Glomerular visceral epithelial cell (primary cell): ENCODE measurements at regions not wholly inside any gene's neighbourhood (a gene's known extent, or its start where the extent isn't known, plus 50 kb on each side); places are given as distances from the start of the nearest gene placed in this dataset.
"Not testable (repeated sequence)": the region's sequence is repeated elsewhere in the genome, so short reads cannot be mapped to it uniquely, and the experiment has no call there.

Experiments used
- DNase-seq: peaks from one replicate; pipeline ENCODE4 v3.0.0-alpha.2; 2016; ENCODE audit errors: extremely low spot score

- DNase-seq = no peak
These were observed 52.2 kb upstream of the ABCA1 start for GRCh38 chr9:104980039-104980654.

GRCh38 chr9:104981543-104982129 is 53.7 kb upstream of the ABCA1 start:
- no peak for DNase-seq

GRCh38 chr9:104982543-104982942 is 54.6 kb upstream of the ABCA1 start:
- DNase-seq = no peak

GRCh38 chr9:104983491-104983890 is 55.5 kb upstream of the ABCA1 start:
- no peak for DNase-seq

- DNase-seq = no peak
These were observed 56.2 kb upstream of the ABCA1 start for GRCh38 chr9:104984121-104984520.

- no peak for DNase-seq
These were observed 56.6 kb upstream of the ABCA1 start for GRCh38 chr9:104984542-104984941.

- no peak for DNase-seq
These were observed 57.0 kb upstream of the ABCA1 start for GRCh38 chr9:104984948-104985347.

GRCh38 chr9:104986096-104986495 is 58.1 kb upstream of the ABCA1 start:
- DNase-seq = no peak

- peak; percentile 31 for DNase-seq
These were observed 59.8 kb upstream of the ABCA1 start for GRCh38 chr9:104987743-104988142.

- DNase-seq = no peak
These were observed 60.6 kb upstream of the ABCA1 start for GRCh38 chr9:104988539-104988938.

- peak; percentile 77 for DNase-seq
These were observed 63.4 kb upstream of the ABCA1 start for GRCh38 chr9:104991144-104991953.

- no peak for DNase-seq
These were observed 64.7 kb upstream of the ABCA1 start for GRCh38 chr9:104992659-104993058.

GRCh38 chr9:104993291-104993963 is 65.5 kb upstream of the ABCA1 start:
- DNase-seq = peak; percentile 52

- no peak for DNase-seq
These were observed 69.6 kb upstream of the ABCA1 start for GRCh38 chr9:104997536-104997935.

GRCh38 chr9:104999136-104999535 is 71.2 kb upstream of the ABCA1 start:
- no peak for DNase-seq

- DNase-seq = not testable (repeated sequence)
These were observed 72.6 kb upstream of the ABCA1 start for GRCh38 chr9:105000529-105000928.

GRCh38 chr9:105004466-105005090 is 76.6 kb upstream of the ABCA1 start:
- DNase-seq = no peak

GRCh38 chr9:105005186-105005585 is 77.2 kb upstream of the ABCA1 start:
- no peak for DNase-seq

- DNase-seq = no peak
These were observed 78.6 kb upstream of the ABCA1 start for GRCh38 chr9:105006514-105006913.

GRCh38 chr9:105007143-105007542 is 79.2 kb upstream of the ABCA1 start:
- DNase-seq = peak; percentile 79

GRCh38 chr9:105010089-105010488 is 82.1 kb upstream of the ABCA1 start:
- not testable (repeated sequence) for DNase-seq

- DNase-seq = no peak
These were observed 94.0 kb upstream of the ABCA1 start for GRCh38 chr9:105021917-105022316.
